Gastrocnemius medialis (tissue), 4 donors: ENCODE measurements at regions not wholly inside any gene's neighbourhood (a gene's known extent, or its start where the extent isn't known, plus 50 kb on each side); places are given as distances from the start of the nearest gene placed in this dataset.

Source experiments
- ATAC-seq, 2 donors: fragments of 150-250 bp; one replicate each; pipeline ENCODE4 v1.9.1; 2016
- DNase-seq, 2 donors: peaks; one replicate each; pipeline ENCODE4 v3.0.0-alpha.2; 2019
- H3K27ac ChIP-seq, 4 donors: fragments of 200-600 bp; sonication (generic); 1 replicate in 1 of 4; 2 replicates in 3 of 4; pipeline ENCODE4 v1.5.1; 2016 to 2018; ENCODE audit warnings: mild to moderate bottlenecking in 2 of 4, moderate library complexity in 1 of 4
- H3K27me3 ChIP-seq, 3 donors: fragments of 200-600 bp; sonication (generic) in 2 of 3; 1 replicate in 1 of 3; 2 replicates in 2 of 3; pipeline versions ENCODE4 v1.5.1 to v1.6.0; 2016 to 2019; ENCODE audit warnings: mild to moderate bottlenecking in 1 of 3, moderate library complexity in 1 of 3
- H3K36me3 ChIP-seq, 2 donors: fragments of 200-600 bp; sonication (generic) in 1 of 2; one replicate each; pipeline ENCODE4 v1.5.1; 2017 to 2018
- H3K4me1 ChIP-seq, 2 donors: fragments of 200-600 bp; sonication (generic) in 1 of 2; one replicate each; pipeline ENCODE4 v1.5.1; 2016 to 2017; ENCODE audit warnings: mild to moderate bottlenecking in 2 of 2
- H3K4me3 ChIP-seq, 4 donors: fragments of 200-600 bp; sonication (generic) in 3 of 4; 1 replicate in 1 of 4; 2 replicates in 3 of 4; pipeline ENCODE4 v1.5.1; 2016 to 2019; ENCODE audit warnings: mild to moderate bottlenecking in 2 of 4
- H3K9me3 ChIP-seq, 3 donors: fragments of 200-600 bp; sonication (generic) in 2 of 3; 1 replicate in 1 of 3; 2 replicates in 2 of 3; pipeline ENCODE4 v1.5.1; 2016 to 2019
- POLR2A ChIP-seq, 2 donors: fragments of 450-650 bp; IDR thresholded peaks; one replicate each; pipeline ENCODE4 v1.6.1; 2017; ENCODE audit warnings: antibody characterized with exemption in 2 of 2, mild to moderate bottlenecking in 2 of 2, moderate library complexity in 2 of 2
- in situ Hi-C, 4 donors: fragments of 200-750 bp; cut with MboI; loops; one replicate each; pipeline versions ENCODE4 v1.15.0 to v1.8.0; 2017; ENCODE audit warnings: low sequenced_read_pairs in 4 of 4
- intact Hi-C: fragments of 100-400 bp; cut with DNase I; formaldehyde crosslinking; loops from one replicate; pipeline ENCODE4 v1.15.1; 2023; ENCODE audit warnings: low total_unique reads
- TF ChIP-seq, protein P1 (sequence below), 5 experiments: fragments of 450-650 bp in 3 of 5; fragments of 200-600 bp in 2 of 5; sonication (generic) in 2 of 5; IDR thresholded peaks in 4 of 5; conservative IDR thresholded peaks in 1 of 5; 1 replicate in 4 of 5; 2 replicates in 1 of 5; pipeline ENCODE4 v1.5.1; 2016 to 2019; ENCODE audit warnings: antibody characterized with exemption in 5 of 5, mild to moderate bottlenecking in 3 of 5, moderate library complexity in 3 of 5

DNA sequence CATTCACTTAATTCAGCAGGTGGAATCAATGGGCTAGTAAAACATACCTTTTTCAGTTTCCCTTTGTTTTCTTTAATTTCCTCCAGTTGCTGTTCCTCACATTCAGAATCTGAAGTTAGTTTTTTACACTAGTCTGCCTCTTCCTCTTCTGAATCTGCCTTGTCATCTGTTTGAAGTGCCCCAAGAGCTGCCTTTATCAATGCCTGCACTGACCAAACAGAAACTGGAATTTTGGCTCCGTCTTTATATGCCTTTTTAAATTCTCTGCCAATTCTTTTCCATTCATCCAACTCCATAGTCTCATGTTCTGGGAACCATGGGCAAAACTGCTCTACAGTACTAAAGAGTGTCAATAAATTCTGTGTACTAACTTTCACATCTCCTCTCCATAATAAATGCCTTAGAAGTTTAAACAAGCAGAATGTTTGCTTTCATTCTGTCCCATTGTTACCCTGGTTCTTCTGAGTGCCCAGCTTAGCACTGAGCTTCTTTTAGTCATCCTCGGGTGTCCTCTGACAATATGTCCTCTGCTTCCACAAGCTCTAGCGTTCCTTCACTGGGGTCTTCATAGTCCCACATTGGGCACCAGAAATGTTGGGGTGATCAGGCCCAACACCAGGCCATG is 154.2 kb downstream of the ZNF486 start:
- intact Hi-C loops (no loop called here), in situ Hi-C loops (no loop called here)
- TF ChIP-seq POLR2A (IDR thresholded peaks at IDR 0.05): no peak
- TF ChIP-seq, protein P1, sequence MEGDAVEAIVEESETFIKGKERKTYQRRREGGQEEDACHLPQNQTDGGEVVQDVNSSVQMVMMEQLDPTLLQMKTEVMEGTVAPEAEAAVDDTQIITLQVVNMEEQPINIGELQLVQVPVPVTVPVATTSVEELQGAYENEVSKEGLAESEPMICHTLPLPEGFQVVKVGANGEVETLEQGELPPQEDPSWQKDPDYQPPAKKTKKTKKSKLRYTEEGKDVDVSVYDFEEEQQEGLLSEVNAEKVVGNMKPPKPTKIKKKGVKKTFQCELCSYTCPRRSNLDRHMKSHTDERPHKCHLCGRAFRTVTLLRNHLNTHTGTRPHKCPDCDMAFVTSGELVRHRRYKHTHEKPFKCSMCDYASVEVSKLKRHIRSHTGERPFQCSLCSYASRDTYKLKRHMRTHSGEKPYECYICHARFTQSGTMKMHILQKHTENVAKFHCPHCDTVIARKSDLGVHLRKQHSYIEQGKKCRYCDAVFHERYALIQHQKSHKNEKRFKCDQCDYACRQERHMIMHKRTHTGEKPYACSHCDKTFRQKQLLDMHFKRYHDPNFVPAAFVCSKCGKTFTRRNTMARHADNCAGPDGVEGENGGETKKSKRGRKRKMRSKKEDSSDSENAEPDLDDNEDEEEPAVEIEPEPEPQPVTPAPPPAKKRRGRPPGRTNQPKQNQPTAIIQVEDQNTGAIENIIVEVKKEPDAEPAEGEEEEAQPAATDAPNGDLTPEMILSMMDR (IDR thresholded peaks at IDR 0.05 in 4 of 5, conservative IDR thresholded peaks at IDR 0.05 in 1 of 5): no peak
- no peaks in the 10 kb centered on the region for H3K27me3 ChIP-seq
- no peaks in the 10 kb centered on the region for H3K36me3 ChIP-seq
- no peak overlapping the region for H3K27ac ChIP-seq
- H3K4me1 ChIP-seq: no peaks in the 10 kb centered on the region
- H3K4me3 ChIP-seq: no peak overlapping the region
- no peak for ATAC-seq
- DNase-seq: no peak
- no peaks in the 10 kb centered on the region for H3K9me3 ChIP-seq

DNA sequence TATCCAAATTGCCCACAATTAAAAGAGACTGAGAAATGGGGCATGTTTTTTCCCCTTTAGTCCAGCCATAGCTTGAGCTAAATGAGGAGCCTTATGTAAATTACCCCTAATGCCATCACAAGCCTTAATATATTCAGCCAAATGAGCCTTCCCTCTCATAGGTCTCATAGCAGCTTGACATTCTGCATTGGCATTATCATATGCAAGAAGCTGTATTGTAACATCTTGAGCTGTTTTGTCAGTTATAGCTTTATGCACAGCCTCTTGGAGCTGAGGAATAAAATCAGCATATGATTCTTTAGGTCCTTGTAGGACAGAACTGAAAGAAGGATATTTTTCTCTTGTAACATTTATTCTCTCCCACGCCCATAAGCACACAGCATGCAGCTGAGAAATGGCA is 153.2 kb downstream of the ZNF486 start:
- Histone ChIP-seq H3K27ac (no peak overlapping the region), H3K27me3 (no peaks in the 10 kb centered on the region), H3K4me3 (no peak overlapping the region), H3K9me3 (no peaks in the 10 kb centered on the region), H3K36me3 (no peaks in the 10 kb centered on the region), H3K4me1 (no peaks in the 10 kb centered on the region)
- no peak for DNase-seq
- TF ChIP-seq, protein P1 (IDR thresholded peaks at IDR 0.05 in 4 of 5, conservative IDR thresholded peaks at IDR 0.05 in 1 of 5): no peak
- no peak for TF ChIP-seq POLR2A (IDR thresholded peaks at IDR 0.05)
- intact Hi-C loops: no loop called here
- ATAC-seq: no peak
- in situ Hi-C loops: no loop called here

DNA sequence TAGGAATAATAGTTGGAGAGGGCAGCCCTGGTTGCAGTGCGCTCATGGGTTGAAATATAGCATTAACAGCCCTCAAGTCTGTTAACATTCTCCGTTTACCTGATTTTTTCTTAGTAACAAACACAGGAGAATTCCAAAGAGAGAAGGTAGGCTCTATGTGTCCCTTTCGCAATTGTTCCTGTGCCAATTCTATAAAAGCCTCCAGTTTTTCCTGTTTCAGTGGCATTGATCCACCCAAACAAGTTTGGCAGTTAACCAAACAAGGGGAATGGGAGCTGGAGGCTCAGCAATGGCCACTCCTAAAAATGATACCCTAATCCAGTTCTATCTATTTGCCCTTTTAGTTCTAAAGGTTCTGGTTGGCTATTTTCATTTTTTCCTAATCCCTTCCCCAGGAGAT is 151.6 kb downstream of the ZNF486 start:
- ATAC-seq: no peak
- intact Hi-C loops: no loop called here
- Histone ChIP-seq H3K4me3 (no peak overlapping the region), H3K9me3 (no peaks in the 10 kb centered on the region), H3K36me3 (no peaks in the 10 kb centered on the region), H3K27ac (no peak overlapping the region), H3K4me1 (no peaks in the 10 kb centered on the region), H3K27me3 (no peaks in the 10 kb centered on the region)
- DNase-seq: no peak
- TF ChIP-seq POLR2A (IDR thresholded peaks at IDR 0.05): no peak
- TF ChIP-seq, protein P1 (IDR thresholded peaks at IDR 0.05 in 4 of 5, conservative IDR thresholded peaks at IDR 0.05 in 1 of 5): no peak
- in situ Hi-C loops: no loop called here

DNA sequence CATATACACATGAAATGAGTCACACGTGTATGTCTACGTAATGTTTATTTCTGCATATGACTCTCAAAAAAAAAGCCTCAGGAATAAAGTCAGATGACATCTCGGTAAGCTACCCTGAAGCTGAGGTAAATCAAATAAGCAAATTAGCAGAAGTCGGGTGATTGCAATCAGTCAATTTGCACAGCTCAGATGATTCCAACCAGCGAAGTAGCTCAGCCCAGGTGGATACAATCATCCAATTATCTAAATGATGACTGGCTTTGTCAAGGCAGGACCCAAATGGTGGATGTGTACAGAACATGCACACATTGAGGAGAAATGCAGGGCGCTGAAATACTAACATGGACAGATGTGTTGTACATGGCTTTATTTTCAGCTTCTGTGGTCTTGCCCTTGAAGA is 148.5 kb downstream of the ZNF486 start:
- H3K27ac ChIP-seq: no peak overlapping the region
- TF ChIP-seq POLR2A (IDR thresholded peaks at IDR 0.05): no peak
- TF ChIP-seq, protein P1 (IDR thresholded peaks at IDR 0.05 in 4 of 5, conservative IDR thresholded peaks at IDR 0.05 in 1 of 5): no peak
- intact Hi-C loops (no loop called here), in situ Hi-C loops (no loop called here)
- ATAC-seq (no peak), DNase-seq (no peak)
- H3K36me3 ChIP-seq: no peaks in the 10 kb centered on the region
- no peaks in the 10 kb centered on the region for H3K4me1 ChIP-seq
- H3K27me3 ChIP-seq: no peaks in the 10 kb centered on the region
- H3K9me3 ChIP-seq: no peaks in the 10 kb centered on the region
- no peak overlapping the region for H3K4me3 ChIP-seq

DNA sequence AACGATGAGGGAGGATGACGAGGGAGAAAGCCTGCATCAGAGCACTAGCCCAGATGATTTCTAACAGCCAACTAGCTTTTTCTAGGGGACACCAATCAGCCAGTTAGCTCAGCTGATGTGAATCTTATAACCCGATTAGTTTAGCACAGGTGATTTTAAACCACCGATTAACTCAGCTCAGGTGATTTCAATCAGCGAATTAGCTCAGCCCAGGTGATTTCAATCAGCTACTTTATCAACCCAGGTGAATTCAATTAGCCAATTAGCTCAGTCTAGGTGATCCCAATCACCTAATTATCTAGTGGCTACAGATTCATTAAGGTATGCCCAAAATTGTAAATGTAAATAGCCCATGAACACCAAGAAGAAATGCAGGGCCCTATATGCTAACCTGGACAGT is 146.9 kb downstream of the ZNF486 start:
- Histone ChIP-seq H3K9me3 (no peaks in the 10 kb centered on the region), H3K27ac (no peak overlapping the region), H3K4me3 (no peak overlapping the region), H3K4me1 (no peaks in the 10 kb centered on the region), H3K36me3 (no peaks in the 10 kb centered on the region), H3K27me3 (no peaks in the 10 kb centered on the region)
- no peak for DNase-seq
- intact Hi-C loops: no loop called here
- in situ Hi-C loops: no loop called here
- TF ChIP-seq, protein P1 (IDR thresholded peaks at IDR 0.05 in 4 of 5, conservative IDR thresholded peaks at IDR 0.05 in 1 of 5): no peak
- TF ChIP-seq POLR2A (IDR thresholded peaks at IDR 0.05): no peak
- ATAC-seq: no peak
